GM21529 (cell line): ENCODE measurements at regions not wholly inside any gene's neighbourhood (a gene's known extent, or its start where the extent isn't known, plus 50 kb on each side); places are given as distances from the start of the nearest gene placed in this dataset.
"Not testable (repeated sequence)": the region's sequence is repeated elsewhere in the genome, so short reads cannot be mapped to it uniquely, and the experiment has no call there.

Experiments
- ATAC-seq: cut with Tn5 transposase; IDR thresholded peaks from one replicate; pipeline ENCODE4 v1.9.1; 2021; ENCODE audit not compliant: unreplicated experiment

DNA sequence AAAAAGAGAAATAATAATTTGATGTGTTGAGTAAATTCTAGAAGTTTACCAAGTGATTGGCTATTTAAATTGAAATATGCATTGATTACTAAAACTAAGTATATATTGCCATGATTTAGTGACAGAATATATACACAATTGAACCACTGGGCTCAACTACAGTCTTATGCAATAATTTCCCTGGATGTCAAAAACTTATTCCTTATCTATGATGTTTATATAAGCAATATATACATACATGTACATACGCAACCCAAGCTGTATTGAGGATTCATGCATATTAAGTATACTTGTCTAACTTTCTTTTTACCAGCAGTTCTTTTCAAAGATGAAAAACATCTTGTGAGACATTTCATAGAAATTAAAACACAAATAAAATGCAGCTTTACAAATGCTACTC, 165.8 kb downstream of the ZIC4 start:
- no peak for ATAC-seq

DNA sequence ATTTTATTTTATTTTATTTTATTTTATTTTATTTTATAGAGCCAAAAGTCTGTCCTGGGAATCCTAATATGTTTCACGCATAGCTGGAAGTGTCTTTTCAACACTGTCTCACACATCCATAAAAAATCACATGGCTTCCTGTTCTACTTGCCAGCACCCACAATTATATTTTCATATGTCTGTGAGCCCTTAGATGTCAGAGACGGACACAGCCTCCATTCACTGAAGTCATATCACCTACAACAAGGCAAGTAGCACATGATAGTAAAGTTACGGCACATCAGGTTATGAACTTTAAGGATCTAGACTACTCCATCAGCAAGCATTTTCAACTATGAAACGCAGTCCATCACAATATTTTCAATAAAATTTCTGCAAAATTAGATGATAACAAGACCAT, 168.4 kb downstream of the ZIC4 start:
- no peak for ATAC-seq

DNA sequence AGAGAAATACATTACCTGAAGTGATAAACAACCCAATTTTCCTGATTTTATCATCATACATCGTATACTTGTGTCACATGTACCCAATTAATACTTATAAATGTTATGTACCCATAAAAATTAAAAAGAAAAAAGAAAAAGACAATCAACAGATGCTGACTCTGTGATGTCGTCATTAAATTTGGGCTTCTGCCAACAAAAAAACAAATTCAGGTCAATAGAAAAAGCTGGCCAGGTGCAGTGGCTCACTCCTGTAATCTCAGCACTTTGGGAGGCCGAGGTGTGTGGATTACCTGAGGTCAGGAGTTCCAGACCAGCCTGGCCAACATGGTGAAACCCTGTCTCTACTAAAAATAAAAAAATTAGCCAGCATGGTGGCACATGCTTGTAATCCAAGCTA, 174.4 kb downstream of the ZIC4 start:
- ATAC-seq, result not testable (repeated sequence)

DNA sequence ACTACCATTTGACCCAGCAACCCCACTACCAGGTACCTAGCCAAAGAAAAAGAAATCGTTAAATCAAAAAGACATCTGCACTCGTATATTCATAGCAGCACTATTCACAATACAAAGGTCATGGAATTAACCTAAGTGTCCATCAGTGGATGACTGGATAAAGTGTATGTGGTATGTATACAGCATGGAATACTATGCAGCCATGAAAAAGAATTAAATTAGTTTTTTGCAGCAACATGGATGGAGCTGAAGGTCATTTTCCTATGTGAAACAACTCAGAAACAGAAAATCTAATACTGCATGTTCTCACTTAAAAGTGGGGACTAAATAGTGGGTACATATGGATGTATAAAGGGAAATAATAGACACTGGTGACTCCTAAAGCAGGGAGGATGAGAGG, 175.2 kb downstream of the ZIC4 start:
- no peak for ATAC-seq

DNA sequence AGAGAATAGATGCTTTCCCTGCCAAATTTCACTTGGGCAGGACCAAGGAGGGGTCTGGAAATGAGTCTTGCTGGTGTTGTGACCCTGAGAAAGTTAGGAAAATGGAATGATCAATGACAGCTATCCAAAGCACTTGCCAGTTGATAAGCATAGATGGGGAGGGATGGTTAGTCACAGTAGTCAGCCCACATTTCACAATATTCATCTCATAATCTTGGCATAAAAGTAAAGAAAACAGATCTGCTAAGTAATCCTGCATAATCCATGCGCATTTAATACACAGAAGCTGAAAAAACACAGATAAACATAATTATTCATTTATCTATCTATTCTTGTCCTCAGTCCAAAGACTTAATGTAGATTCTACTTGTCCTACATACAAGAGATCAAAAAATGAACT, 184.1 kb downstream of the ZIC4 start:
- ATAC-seq, result no peak

DNA sequence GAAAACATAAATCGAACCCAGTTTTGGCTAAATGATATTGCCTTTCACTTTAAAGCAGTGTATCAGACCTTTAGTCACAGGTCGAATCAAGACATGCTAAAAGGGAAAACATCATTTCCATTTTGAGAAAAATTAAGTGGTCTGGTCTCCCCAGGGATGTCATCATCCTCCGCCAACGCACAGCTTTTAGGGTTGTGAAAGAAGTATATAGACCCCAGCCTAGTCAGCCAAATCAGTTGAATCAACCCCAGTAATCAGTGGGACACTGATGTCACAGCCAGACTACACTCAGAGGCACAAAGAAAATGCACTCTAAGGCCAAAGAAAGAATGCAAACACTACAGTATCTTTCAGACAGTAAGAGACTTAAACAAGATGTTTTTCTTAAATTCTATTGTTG, 187.4 kb downstream of the ZIC4 start:
- no peak for ATAC-seq

DNA sequence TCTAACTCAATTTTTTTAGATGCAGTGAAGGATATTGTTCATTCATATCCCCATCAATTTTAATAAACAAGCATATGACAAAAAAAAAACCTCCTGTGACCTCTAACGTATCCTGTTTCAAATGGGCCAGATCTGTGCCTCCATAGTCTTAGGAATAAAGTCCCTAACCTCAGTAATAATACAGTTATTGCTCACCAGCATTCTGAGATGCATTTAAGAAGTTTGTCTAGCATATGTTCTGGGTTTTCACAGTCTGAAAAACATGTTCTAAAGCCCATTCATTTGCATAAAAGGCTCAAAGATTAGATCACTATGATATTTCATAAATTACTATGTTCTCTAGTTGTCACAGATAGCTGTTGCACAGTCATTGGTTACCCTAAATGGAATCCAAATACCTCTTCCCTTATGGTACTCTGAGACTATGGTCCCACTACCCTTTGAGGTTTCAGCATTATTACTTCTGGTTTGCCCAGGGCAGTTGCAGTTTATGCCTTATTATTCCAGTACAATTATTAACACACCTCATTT, 190.1 kb downstream of the ZIC4 start:
- ATAC-seq, result no peak

DNA sequence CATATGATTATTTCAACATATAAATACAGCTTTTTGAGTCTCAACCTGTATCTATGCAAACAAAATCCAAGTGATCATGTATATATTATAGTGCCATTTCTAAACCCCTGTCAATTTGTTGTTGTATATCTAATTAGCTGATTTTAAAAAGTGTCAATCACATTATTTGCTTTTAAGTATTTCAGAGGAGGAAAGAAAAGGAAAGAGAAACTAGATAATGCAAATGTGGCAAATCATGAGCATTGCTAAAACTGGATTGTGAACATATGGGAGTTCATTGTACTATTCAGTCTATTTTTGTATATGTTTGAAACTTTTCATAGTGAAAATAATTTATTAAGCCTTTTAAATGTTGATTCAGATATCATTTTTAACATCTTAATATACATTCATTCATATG, 190.7 kb downstream of the ZIC4 start:
- ATAC-seq, result no peak

DNA sequence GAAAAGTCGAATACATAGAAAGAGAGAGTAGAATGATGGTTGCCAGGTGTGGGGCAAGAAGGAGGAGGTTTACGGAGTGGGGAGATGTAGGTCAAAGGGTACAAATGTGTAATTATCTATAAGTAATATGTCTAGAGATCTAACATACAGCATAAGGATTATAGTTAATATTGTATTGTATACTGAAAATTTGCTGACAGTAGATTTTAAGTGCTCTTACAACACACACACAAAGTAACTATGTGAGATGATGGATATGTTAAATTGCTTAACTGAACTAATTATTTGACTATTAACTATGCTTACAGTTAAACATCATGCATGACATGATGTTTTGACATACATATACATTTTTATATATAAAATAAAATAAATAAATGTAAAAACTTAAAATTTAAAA, 192.7 kb downstream of the ZIC4 start:
- no peak for ATAC-seq

DNA sequence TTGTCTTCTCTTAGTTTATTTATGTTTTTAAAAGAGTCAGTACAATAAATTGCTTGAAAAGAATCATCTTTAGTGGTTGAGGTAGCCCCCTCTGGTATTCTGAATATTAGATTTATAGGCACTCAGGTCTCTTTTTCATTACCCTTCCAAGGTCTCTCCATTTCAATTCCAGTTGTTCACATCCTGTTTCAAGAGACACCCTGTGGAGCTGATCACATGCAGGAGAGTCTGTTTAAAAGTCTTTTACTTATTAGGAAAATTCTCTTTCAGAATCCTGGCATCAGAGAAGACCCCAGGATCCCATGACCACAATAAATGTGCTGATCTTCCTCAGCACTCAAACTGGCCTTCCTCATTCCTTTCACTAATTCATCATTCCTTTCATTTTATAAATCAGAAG, 195.7 kb downstream of the ZIC4 start:
- ATAC-seq, result no peak

DNA sequence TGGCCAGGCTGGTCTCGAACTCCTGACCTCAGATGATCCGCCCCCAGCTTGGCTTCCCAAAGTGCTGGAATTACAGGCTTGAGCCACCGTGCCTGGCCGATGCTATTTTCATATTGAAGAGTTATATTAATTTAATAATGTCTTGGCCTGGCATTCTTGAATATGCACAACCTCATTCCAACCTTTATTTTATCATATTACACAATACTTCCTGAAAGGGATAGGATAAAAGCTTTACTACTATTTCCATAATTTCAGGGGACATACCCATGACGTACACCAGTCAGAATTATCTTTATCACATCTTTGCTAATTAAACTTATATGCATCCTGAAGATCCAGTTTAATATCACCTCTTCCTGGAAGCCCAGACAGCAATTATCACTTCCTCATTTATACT, 205.3 kb downstream of the ZIC4 start:
- ATAC-seq, result no peak

DNA sequence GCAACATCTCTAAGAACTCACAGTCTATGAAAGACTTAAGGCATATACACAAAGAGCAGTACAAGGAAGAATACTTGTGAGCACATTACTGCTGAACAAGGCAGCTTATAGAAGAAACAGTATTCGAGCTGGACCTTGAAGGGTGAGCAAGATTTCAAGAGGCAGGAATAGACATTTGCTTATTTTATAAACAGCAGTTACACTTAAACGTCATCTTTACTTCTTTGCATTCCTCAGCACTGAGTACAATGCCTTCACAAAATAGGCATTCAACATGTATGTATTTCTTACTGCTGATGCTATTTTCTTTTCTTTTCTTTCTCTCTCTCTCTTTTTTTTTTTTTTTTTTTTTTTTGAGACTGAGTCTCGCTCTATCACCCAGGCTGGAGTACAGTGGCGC, 205.8 kb downstream of the ZIC4 start:
- no peak for ATAC-seq

DNA sequence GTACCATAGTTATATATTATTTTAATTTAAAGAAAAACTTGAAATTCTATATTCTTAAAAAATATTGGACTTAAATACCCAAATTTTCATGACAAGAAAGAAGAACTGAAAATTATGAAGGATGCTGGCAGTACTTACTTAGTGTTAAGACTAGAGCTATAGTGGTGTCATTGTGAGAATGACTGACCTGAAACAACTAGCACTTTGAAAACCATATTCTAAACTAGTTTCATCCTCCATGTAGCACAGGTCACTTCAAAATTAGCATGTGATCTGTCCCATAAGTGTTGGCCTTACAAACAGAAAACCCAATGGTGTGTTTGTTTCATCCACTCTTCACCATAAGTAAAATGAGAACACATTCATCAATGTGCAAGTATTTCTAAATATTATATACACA, 208.6 kb downstream of the ZIC4 start:
- no peak for ATAC-seq

DNA sequence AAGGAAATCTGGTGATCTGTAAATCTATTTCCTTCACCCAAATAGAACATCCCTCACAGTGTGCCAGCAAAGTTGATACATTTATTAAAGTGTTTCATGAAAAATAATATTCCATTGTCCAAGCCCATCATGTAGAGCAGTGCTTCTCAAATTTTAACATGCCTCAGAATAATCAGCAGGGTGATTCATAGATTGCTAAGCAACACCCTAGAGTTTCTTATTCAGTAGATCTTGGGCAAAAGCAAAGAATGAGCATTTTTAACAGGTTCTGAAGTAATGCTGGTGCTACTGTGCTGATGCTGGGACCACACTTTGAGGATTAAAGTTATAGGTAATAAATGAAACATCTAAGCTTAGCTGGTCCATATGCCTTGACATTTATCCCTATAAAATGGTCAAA, 210.5 kb downstream of the ZIC4 start:
- ATAC-seq, result no peak

DNA sequence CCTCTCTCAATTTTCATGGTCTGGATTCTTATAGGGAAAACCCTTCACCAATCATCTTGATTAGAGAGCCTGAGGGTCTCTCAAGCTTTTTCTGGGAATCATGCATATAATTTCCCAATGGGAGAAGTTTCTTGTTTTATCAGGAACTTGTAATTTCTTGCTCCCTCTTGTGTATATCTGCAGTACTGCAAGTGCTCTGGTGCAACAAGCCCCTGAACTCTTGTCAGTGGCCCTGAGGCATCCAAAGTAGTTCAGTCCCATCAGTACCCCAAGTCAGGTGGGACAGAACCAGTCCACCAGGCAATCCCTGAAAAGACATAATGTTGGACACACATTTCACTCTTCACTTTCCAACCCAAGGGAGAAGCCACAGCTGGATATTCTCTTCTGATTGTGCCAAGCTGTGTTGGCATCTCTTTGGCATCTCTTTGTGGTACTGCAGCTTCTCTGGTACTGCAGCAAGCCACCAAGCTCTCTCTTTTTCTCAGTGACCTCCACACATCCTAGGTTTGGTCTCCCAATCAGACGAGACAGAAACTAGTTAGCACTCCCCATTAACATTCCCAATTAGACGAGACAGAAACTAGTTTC, 214.5 kb downstream of the ZIC4 start:
- peak; percentile 61 for ATAC-seq

DNA sequence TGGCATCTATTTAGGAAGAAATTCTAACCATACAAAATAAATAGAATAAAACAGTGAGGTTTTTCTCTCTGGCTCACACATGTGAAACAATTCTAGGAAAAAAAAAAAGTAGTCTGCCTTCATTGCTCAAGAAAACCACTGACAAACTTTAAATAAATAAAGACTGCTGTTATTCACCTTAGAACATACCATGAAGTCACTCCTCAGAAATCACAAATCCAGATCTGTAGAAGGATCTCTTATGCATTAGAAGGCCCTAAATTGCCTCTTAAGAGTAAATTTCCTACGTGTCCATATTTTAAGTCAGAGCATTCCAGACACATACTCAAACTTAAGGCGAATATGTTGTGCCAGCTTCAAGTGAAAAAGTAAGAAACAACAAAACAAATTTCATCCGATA, 217.3 kb downstream of the ZIC4 start:
- ATAC-seq, result no peak

DNA sequence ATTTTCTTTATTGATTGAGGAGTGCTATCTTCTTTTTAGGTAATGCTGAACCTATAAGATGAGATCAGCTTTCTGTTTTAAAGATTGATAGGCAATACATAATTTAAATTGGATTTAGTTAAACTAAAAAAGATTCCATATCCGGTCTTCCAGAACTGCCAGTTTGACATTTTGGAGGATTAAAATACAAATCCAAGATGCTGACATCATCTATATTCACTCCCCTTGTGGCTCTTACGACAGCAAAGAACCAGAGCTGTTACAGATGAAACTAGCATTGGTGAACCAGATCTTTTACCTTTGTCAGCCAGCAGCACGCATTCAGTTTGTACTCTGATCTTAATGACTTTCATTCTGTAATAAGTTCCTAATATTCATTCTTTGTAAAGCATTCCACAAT, 218.7 kb downstream of the ZIC4 start:
- ATAC-seq, result no peak

DNA sequence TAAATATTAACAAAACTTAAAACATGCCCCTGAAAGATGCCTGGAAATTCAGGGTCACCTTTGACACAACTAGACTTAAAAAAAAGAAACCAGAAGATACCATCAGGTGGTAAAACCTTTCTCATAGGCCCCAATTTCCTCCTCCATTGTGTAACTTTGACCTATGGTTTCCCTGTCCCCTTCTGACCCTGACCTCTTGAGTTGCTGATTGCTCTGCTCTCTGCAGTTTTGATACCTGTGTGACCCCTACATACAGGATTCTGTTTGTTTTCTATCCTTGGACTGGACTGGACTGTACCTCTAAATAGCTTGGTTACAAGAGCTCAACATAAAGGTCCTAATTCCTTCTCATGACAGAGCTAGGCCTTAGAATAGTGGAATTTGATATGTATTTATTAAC, 220.6 kb downstream of the ZIC4 start:
- no peak for ATAC-seq

DNA sequence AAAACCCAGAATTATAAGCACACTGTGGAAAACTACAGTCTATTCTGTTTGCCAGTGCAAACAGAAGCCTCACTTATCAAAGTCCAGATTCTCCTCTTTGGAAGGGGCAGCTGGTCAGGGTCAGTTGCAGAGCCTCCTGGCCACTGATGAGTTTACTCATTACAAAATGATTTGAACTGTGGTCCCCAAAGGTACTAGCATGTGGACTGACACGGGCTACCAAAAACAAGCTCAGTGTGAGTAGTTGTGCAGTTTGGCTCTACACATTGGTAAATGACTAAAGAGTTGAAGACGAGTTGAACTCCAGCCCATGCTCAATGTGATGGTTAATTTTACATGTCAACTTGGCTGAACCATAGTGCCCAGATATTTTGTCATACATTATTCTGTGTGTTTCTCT, 221.5 kb downstream of the ZIC4 start:
- no peak for ATAC-seq

DNA sequence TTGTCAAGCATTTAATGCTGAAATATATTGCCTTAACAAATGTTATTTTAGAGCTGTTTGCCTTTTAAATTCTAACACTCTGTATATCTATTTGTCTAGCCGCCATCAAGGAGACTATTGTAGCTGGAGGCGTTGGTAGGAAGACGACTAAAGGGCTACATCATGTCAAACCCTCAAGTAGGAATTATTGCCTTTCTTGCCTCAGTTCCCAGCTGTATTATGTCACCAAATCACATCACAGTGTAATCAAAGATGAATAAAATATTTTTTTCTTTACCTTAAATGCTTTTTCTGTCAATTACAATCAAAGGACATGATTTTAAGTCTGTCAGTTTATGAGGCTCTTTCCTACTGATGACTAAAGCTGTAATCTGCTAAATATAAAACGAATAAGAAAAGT, 233.1 kb downstream of the ZIC4 start:
- ATAC-seq, result no peak

DNA sequence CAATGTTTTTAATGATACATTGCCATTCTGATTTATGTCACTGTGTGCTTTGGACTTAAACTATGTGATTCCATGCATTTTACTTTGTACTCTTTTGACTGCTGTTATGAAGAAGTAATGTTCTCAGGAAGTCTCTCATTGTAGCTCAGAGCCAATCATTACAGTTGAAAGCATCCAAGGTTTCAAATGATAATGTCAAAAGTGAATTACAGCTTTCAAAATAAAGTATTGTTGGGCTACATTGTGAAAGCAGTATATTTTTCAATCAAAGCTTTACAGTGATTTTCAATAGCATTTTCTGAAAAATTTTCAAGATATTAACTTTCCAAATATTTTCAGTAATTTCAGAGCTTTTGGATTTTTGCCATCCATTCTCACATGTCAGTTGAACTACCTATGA, 243.6 kb downstream of the ZIC4 start:
- no peak for ATAC-seq

DNA sequence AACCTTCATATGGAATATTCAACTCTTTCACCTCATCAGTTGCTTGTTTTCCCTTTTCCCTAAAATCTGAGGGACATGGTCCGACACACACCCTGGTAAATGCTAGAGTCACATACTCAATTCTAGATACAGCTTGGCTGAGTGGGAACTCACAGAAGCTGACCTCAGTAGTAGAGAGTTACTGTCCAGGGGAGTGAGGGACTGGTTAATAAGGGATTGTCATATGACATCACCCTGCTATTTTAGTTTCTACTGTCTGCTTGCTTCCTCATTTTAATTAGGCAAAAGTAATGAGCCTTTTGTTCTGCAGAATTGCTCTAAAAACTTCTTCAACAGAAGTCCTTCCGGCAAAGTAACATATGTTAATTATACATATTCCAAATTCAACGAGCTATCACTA, 244.5 kb downstream of the ZIC4 start:
- ATAC-seq, result no peak

DNA sequence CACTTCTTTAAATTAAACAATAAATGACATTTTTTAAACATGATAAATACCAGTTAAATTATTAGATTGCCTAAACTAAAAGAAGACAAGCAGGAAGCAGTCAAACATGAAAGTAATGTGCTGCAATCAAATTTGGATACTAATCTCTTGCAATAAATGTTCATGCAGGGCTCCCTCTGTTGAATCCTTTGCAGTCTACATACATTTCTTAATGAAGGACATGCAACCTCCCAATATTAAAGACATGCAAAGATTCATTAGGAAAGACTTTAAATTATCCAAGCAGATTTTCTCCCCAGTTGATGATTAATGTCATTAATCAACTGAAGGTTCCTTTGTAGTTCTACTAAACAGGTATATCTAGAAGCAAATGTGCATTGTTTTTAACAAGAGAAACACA, 245.4 kb downstream of the ZIC4 start:
- ATAC-seq, result no peak

DNA sequence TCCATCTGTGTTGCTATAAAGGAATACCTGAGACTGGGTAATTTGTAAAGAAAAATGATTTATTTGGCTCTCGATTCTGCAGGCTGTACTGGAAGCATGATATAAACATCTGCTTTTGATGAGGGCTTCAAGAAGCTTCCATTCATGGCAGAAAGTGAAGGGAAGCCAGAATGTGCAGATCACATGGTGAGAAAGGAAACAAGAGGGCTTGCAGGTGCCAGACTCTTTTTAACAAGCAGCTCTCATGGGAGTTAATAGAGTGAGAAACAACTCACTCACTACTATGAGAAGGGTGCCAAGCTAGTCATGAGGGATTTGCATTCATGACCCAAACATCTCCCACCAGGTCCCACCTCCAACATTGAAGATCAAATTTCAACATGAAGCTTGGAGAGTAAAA, 247.2 kb downstream of the ZIC4 start:
- no peak for ATAC-seq
